Skin of body (tissue), 1 donor: ENCODE measurements at regions not wholly inside any gene's neighbourhood (a gene's known extent, or its start where the extent isn't known, plus 50 kb on each side); places are given as distances from the start of the nearest gene placed in this dataset.

Experiments
- DNase-seq: peaks from one replicate; lab custom pipeline; 2025; lab: John Stamatoyannopoulos, UW

DNA sequence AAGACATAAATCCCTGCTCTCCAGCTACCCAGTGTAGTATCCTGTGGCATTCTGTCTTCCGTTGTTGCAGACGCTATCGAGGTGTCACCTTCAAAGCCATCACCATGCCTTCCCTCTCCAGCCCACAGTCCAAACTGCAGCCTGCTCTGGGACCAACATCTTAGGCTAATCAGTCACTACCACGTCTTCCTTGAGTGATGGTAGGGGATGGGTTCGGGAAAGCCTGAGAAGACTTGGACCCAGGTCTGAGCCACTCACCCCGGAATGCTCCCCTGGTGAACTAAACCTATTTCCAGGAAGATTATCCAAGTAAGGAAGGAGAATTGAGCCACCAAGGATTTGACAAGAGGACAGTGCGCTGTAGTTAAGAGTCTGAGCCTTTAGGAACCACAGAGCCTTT, 52.9 kb upstream of the IRX1 start:
- no peak for DNase-seq

DNA sequence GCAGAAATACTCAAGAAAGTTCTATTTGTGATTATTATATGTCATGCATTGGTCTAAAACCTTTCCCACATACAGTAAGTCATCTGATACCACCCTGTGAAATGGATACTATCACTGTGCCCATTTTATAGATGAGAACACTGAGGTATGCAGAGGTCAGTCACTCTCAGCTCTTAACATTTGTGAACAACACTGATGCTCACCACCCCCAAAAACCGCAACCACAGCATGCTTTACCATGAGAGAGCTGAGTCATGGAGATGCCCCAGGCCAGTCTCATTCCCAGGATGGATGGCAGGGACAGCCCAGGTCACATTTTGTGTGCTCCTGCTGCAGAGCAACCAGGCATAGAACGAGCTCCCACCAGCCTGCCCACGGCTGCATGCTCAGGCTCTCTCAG, 53.5 kb upstream of the IRX1 start:
- DNase-seq = no peak

DNA sequence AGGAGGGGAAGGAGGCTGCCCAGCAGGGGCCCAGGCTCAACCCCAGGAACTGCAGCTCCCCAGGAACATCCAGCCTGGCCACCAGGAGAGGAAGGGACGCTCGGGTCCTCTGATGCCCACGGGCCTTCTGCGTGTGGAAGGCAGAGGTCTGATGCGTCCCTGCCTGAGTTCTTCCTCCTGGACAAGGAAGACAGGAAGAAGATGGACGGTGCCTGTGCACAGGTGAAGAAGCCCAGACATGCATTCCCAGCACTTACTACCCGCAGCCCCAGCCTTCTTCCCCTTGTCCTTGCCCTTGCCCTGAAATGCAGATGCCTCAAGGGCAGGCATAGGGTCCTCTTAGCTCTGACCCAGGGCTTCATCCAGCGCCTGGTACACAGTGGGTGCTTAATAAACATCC, 56.7 kb upstream of the IRX1 start:
- DNase-seq = no peak

DNA sequence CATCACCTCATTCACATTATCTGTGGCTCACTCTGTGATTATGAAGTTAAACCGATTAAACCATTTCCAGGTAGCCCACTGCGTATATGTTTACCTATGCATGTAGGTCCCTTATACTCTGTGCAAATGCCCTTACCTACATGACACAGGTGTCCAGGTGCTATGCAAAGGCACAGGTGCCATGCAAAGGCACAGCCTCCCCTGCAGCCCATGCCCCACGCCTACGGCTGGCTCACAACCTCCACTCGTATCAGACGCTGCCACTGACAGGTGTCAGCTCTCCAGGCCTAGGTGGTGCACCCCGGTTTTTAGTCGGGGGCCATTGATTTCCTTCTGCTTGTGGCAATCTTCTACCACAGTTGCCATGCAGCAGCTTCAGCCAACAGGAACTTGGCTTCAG, 57.7 kb upstream of the IRX1 start:
- no peak for DNase-seq

DNA sequence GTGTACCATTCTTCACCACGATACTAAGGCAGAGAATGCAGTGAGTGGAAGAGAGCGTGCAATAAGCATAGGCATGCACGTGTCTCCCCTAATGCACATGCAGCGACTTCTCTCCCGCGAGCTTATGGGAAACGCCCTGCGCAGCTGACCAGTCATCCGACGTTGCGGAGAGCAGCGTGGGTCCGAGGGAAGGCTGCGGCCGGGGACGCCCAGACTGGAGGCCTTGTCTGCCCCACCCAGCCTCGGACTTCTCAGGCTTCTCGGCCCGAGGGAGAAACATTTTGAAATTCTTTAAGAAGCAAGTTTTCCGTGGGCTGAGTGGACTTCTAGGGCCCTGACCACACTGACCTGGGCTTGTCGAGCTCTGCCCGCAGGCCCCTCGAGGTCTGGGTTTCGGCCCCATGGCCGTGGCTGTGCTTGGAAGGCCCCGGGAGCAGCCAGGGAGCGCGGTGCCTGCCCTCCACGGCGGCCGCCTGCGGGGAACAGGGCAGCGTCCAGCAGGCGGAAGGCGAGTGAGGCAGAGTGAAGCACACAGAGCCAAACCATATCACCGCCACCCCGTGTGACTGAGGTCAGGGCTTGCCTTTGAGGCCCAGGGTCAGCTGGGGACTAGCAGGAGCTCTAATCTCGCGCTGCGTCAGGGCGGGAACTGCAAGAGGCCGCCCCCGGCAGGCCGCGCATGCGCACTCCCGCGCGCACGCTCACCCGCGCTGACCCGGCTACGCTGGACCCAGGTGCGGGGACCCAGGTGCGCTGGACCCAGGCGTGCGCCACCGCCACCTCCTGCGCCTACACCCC, 60.0 kb upstream of the IRX1 start:
- no peak for DNase-seq

DNA sequence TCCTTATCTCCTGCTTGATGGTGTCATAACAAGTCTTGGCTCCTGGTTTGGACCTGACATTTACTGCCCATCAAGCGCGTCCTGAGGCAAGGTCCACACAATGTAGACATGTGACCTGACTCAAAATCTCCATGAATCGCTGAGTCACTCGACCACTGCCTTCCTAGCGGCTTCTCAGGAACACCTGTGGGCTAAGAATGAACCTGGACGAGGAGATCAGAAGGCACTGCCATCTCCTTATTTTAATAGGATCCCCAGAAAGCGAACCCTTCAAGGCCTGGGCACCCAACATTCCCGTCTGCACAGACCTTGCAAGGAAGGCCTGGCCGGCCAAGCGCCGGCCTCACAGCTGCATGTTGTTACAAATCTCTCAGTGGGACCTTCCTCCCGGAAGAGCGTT, 60.6 kb upstream of the IRX1 start:
- DNase-seq = no peak

DNA sequence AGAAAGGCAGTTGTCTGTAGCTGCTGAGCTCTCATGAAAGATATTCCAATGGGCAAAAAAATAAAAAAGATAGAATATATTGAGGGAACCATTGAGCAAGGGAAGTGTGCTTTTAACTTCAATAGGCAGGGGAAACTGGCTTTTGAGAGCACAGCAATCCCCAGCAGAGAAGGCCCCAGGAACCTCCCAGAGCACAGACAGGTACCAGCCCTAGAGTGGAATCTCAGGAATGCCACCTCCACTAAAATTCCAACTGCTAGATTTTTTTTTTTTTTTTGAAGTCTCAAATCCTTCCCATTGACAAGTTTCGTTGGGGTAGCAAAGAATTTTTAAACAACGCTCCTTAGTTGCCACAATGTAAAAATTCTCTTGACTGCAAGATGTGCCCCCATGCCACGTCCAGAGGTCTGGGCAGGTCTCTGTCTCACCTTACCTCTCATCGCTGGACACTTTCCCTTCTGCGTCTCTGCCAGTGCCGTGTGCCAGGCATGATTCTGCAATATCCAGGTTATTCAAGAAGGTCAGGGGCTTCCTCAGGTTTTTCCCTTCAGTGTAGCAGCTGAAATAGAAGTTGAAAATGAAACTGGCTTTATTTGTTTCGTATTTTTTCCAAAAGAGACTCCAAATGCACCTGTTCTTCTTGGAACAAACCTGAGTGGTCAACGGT, 64.2 kb upstream of the IRX1 start:
- no peak for DNase-seq

DNA sequence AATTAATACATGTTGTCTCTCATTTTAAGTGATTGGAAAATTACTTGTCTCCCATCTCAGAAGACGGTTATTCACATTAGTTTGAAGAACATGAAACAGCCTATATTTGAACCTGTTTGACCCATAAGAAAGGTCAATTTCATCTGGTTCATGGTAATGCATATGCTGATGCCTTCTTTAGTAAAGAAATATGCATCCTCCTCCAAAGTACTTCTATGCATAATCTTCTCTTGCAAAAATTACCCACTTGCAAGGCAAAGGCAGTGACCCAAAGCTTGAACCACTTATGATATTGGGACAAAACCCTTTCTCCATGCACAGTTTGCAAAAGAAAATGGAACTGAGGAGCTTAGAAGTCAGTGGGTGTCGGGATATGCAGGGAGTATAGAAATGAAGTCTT, 65.4 kb upstream of the IRX1 start:
- DNase-seq = no peak

DNA sequence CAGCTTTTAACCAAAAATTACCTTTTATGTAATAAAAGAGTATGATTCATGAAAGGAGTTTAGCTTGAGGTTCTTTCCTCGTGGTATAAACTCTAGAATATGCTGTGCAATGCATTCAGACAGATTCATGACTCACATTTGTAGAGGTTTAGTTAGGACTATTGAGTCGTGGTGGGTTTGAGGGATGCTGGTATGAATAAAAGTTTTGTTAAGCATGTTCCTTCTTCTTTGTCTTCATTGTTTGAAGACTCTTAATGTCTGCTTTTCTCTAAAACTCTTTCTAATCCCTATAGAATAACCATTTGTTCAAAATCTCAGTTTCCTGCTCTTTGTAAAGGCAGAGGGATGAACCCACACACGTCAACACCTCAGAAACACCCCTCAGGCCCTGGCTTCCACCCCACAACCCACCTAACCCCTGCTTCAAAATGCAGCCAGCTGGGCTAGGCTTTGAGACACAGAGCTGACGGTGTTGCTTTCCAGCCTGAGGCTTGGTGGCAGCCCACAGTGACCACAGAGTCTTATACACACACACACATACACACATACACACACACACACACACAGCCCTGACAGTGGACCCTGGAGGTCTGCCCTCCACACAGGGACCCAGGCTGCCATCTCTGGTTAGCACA, 69.0 kb upstream of the IRX1 start:
- DNase-seq = no peak

DNA sequence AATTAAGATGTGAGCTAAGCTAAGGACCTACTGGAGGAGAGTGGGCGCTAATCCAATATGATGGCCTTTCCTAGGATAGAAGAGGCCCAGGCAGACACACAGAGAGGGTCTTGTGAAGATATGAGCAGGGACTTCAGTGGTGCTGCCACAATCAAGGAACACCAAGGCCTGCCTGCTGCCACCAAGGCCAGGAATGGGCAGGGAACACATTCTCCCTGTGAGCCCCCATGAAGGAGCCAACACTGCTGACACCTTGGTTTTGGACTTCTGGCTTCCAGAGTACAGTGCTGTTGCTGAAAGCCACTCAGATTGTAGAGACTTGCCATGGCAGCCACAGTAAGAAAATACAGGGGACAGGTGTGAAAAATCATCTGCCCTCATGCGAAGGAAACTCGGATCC, 73.1 kb upstream of the IRX1 start:
- DNase-seq = no peak

DNA sequence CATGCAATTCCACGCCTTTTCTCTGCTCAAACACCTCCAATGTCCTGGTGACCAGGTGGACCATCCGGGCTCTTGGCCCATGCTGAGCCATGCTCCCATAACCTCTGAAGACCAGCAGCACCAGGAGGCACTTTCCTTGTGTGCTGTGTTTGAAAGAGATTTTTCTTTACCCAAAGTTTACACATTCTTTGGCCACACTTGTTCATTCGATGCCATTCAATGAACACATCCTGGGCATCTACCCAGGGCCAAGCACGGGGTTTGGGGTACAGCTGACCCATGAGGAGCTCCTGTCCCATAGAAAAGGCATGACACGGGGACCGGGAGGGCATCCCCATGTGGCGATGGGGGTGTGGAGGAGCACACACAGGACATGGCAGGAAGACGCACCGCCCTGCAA, 77.1 kb upstream of the IRX1 start:
- DNase-seq = no peak

DNA sequence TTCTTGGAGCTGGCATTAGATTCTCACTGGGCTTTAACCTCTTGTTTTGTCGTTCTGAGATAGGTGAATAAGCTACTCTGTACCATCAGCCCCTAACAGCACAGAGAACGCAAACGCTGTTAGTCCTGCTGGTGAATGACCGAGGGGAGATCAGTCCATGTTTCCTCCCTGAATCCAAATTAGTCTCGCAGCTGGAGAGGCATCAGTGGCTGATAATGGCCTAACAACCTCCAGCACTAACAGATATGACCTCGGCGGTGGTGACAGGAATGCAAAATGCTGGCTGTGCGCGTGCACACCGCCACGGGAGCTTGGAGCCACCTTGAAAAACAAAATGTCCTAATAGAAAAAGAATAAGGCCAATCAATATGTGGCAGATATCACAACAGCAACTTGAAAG, 77.6 kb upstream of the IRX1 start:
- DNase-seq = no peak

DNA sequence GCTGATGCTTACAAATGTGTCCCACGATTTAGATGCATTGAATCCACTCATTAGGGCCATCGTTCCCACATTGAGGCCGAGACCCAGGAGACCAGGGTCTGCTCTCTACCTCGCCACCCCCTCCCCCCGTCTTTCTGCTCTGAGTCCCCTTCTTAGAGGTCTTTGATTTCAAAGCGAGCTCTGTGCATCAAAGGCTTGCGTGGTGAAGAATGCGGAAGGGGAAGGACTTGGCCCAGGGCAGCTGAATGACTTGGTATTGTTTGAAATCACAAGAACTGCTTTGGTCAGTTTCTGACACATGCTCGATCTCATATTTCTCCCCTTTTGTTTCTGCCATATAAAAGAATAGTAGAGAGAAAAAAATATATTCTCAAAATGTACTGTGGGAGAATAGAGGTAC, 78.3 kb upstream of the IRX1 start:
- no peak for DNase-seq

DNA sequence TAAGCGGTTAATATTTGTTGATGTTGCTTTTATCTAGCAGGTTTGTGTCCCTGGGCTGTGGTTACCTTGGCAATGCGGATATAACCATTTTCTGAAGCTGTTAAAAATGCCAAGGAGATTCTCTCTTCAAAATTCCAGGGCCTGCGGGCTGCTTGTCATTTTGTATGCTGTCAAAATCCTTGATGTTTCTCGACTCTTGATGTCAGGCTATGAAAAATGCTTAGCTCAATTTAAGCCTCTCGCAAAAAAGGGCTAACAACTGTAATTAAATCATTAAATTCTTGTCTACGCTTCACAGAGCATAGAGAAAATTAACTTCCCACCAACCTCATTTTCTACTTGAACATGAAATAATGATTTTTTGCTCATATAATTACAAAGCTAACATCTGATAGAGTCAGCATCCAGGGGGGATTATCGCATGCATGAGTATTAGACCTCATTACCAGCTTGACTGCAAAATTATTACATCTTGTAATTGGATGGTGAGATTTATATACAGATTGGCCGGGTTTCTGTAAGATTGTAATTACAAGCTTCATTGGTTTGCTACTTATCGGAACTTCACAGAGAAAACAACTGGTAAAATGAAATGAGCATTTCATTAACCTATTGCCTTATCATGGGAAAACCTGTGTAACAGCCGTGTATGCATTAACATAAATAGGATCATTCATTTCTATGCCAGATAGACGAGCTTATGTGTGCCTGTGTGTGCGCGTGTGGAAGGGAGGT, 83.1 kb upstream of the IRX1 start:
- DNase-seq = no peak

DNA sequence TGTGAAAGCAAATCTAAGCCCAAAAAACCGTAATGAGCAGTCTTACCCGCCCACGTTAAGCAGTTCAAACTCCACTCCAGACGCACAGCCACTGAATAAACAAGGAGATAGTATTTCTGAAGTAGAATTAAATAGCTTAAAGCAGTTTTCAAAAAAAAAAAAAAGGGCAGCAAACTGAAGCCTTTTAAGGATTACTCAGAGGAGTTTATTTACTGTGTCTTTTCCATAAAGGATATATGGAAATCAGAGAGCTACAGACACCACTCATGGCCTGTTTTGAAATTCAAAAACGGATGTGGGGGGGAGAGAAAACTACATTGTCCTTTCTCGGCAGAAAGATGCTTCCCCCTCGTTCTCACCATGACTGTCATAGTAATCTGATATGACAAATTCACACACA, 83.7 kb upstream of the IRX1 start:
- no peak for DNase-seq

DNA sequence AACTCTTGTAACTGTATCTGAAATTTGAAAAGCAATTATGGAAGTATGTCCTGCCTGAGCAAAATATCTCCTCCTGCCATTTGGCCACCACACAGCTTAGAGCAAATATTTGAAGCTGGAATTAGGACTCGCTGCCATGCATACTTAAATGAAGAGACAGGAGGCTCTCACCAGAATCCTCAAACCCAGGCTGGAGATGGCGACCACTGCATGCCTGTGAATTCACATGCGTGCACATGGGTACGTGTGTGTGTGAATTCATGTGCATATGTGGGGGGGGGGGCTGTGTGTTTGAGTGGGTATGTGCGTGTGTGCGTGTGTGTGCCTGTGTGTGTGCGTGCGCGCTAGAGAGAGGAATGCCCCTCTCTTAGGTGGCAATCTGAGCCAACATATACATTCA, 84.1 kb upstream of the IRX1 start:
- no peak for DNase-seq

DNA sequence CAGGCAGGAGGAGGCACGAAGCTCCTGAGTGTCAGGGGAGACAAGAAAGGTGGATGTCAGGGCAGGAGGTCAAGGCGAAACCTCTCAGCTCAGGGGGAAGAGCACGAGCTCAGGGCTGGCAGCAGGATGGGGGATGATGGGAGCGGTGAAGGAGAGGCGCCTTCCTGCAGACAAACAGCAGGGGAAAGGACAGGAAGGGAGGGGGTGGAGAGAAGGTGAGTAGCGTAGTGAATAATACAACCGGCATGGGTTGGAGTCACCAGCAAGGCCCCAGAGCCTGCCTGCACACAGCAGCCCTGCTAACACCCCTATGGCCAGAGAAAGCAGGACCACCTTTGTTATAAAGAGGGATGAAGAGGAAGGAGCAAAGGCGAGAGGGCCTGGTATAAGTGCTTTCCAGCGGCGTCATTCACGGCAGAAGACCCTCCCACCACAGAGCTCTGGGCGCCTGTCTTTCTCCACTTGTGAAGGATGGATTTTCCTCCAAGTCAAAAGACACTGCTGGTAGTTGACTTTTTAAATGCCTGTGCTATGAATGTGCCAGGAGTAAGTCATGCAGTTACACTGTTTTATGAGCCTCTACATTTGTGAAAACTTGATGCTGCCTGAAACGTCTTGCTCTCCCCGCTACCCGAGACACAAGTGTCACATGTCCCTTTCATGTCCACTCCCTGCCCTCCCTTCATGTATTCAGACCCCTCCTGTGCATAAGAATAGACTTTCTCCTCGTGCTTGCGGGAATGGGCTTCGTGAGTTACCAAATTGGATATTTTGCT, 84.8 kb upstream of the IRX1 start:
- no peak for DNase-seq

DNA sequence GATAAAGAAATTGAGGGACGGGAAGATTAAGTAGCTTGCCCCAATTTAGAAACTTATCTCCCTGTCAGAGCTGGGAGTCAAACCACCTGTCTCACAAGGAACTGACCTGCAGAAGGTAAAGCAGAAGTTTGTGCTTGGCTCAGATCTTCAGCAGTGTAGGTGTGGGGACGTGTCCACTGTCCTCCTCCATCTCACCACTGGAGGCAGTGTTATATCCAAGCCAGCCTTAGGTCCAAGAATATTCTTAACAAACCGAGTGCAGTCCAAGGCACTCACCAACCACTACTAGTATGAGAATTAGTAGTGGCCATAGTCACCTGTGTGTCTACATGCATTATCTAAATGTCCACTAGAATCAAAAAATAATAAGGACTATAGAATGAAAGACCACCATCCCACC, 86.3 kb upstream of the IRX1 start:
- no peak for DNase-seq

DNA sequence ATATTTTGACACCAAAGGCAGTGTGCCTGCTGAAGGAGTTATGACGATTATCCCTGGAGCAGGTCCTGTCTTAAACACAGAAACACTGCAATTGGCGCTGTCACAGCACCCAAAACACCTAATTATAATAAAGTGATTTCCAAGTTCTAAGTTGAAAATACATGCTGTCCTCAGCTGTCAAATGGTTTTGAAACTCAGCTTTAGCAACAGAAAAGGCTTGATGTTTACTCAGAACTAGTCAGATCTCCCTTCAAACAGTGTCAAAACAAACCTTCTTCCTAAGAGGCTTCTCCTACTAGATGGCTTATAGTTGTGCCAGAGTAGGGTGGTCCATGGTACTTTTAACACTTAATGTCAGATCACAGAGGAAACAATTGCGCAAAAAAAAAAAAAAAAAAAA, 87.2 kb upstream of the IRX1 start:
- no peak for DNase-seq

DNA sequence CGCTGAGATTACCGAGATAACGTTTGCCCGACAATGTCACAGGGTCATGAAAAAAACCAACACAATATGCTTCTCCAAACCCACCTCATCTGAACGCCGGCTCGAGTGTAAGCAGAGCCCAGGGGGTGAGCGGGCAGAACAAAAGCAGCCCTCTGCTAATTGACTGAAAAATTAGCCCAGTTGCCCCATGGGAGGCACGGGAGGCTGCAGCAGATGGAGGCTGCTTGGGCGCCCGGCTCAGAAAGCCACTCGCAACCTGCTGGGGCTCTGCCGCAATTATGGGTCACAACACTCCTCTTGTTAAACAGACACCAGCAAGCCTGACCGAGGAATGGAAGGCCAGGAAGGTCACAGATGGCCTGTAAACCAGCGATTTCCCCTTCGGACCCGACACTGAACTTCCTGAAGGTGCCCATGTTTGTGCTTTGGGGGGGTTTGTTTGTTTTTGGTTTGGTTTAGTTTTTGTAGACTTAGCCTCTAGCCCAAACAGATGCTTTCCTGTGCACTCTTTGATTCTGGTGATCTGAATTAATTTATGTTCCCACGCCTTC, 104.6 kb upstream of the IRX1 start:
- DNase-seq = no peak

DNA sequence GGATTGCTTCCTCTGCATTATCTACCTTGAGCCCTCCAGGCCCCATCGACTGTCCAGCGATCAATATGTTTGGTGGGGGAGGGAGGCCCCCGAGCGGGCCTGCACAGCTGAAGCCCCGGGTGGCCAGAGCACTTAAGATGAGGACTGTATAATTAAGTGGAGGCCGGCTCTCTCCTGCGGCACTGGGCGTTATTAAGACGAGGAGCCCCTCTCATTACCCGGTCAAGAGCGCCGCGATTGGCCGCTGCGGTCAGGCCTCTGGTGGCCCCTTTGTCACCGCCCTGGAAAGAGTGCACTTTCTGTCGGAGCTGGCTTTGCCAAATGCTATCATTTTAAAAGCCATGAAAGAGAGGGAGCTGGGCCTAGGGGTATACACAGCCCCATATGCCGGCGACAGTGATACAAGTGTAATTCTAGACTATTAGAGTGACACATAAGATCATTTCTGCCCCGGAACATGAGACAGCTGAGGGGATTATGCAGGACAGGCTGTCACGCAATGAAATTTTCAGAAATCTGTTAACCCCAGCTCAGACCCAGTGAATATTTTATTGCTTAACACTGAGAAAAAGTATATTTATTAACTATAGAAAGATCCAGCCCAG, 106.3 kb upstream of the IRX1 start:
- DNase-seq = no peak
